GM18858 (cell line): ENCODE measurements at regions not wholly inside any gene's neighbourhood (a gene's known extent, or its start where the extent isn't known, plus 50 kb on each side); places are given as distances from the start of the nearest gene placed in this dataset.
A peak's percentile ranks its signal among the peaks of the same experiment; 100 is the strongest.
"Not testable (repeated sequence)": the region's sequence is repeated elsewhere in the genome, so short reads cannot be mapped to it uniquely, and the experiment has no call there.

ENCODE experiments used
- ATAC-seq: cut with Tn5 transposase; IDR thresholded peaks from one replicate; pipeline ENCODE4 v1.9.1; 2021; ENCODE audit not compliant: unreplicated experiment

GRCh38 chr6:76574746-76575145 lies 502.3 kb upstream of the IMPG1 start:
- no peak for ATAC-seq

GRCh38 chr6:76565932-76566331 lies 493.5 kb upstream of the IMPG1 start:
- no peak for ATAC-seq

GRCh38 chr6:76562371-76562770 lies 489.9 kb upstream of the IMPG1 start:
- ATAC-seq, result not testable (repeated sequence)

DNA sequence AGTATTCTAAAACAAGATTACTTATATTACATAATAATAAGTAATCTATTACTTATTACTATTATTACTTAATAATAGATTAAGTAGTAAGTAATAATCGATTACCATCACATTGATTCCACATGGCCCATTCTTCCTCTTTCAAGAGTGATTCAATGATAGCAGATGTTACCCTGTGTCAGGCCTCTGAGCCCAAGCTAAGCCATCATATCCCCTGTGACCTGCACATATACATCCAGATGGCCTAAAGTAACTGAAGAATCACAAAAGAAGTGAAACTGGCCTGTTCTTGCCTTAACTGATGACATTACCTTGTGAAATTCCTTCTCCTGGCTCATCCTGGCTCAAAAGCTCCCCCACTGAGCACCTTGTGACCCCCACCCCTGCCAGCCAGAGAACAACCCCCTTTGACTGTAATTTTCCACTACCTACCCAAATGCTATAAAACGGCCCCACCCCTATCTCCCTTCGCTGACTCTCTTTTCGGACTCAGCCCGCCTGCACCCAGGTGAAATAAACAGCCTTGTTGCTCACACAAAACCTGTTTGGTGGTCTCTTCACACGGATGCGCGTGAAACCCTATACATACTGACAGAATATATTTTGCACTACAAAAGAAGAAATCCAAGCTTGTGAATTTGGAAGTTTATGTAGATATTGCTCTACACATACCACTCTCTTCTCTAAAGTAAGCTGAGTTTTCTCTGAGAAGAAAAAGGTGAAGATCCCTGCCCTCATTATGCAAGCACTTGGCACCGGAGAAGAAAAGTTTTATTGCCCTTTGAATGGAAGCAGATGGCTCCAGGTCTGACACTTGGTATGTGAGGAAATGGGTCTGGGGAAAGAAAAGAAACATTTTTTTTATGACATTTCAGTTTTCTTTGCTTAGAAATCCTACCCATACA lies 488.6 kb upstream of the IMPG1 start:
- ATAC-seq, result not testable (repeated sequence)

DNA sequence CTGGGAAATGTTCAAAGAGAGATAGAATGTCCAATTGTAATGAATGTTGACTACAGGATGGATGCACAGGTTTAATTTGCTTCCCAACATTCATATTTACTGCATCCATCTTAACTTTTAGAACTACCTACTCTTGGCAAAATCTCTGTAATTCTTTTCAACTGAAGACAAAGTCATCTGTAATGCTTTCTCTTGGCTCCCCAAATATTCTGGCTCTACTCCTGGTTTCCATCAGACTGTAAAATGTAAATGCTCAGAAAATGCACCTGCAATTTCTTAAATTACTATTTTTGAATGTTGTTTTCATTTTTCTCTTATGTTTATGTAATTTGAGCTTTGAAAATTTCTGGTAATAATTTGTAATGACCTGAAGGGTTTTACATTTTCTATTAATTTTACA lies 480.8 kb upstream of the IMPG1 start:
- ATAC-seq, result no peak

DNA sequence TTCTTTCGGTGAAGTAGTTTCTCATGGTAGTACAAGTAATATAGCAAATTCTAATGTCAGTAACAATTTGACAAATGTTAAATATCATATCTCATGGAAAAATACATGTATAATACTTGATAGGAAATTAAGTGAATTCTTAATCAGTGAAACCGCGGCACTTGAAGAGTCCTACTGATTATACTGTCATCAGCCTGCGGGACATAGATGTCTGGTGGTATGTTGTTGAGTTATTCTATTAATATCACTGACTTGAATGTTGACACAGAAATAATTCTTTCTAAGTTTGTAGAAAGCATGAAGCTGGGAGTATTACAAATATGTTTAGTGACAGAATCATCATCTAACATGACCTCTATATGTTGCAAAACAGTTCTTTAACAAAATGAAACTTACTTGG lies 479.8 kb upstream of the IMPG1 start:
- no peak for ATAC-seq

GRCh38 chr6:76533661-76534060 lies 461.2 kb upstream of the IMPG1 start:
- ATAC-seq, result no peak

GRCh38 chr6:76532647-76533046 lies 460.2 kb upstream of the IMPG1 start:
- no peak for ATAC-seq

DNA sequence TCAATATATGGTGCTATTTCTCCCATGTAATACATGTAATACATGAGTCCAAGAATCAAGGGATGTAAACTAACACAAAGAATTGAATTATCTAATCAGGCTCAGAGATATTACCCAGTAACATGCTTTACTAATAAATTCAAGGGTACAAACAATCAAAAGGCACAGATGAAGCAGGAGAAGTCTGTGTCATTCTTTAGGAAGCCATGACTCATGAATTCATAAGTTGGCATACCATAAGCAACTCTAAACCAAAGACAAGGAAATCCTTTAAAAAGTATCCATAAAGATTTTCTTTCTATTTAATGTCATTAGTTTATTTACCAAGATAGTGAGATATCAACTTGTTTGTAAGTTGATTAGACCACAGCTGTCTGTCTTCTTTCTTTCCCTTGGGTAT lies 446.0 kb upstream of the IMPG1 start:
- no peak for ATAC-seq

GRCh38 chr6:76516924-76517323 lies 444.5 kb upstream of the IMPG1 start:
- no peak for ATAC-seq

DNA sequence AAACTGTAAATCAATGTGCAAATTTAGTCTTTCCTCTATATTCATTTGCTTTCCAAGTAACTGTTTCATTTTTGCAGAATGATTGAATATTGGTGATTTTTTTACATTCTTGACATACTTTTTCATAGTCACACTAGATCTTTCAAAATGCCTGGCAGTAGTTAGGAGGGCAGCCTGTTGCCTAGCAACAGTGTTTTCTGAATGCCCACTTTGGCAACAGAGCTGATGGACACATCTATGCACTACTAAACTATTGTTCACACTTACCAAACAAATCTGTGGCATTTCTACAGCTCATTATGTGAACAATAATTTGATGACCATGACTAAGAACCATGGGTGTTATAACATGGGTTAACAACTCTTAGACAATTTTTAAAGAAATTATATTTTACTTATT lies 438.0 kb upstream of the IMPG1 start:
- ATAC-seq, result no peak

GRCh38 chr6:76509397-76509796 lies 436.9 kb upstream of the IMPG1 start:
- ATAC-seq, result no peak

DNA sequence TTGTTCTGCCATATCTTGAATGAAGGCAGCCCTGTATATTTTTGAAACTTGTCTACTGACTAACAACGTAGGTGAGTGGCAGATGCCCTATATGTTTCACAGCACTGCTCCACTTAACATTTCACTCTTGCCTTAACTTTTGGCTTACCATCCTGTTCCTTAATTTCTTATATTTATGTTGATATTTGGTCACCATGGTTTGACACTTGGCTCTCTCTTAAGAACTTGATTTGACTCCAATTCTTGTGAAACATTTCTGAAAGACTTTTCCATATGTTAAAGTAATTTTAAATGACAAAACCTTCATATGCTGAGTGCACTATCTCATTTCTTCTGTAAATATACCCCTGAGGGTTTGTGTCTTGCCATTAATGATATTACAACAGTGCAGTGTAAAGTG lies 434.3 kb upstream of the IMPG1 start:
- ATAC-seq, result no peak

GRCh38 chr6:76495909-76496308 lies 423.4 kb upstream of the IMPG1 start:
- ATAC-seq, result no peak

DNA sequence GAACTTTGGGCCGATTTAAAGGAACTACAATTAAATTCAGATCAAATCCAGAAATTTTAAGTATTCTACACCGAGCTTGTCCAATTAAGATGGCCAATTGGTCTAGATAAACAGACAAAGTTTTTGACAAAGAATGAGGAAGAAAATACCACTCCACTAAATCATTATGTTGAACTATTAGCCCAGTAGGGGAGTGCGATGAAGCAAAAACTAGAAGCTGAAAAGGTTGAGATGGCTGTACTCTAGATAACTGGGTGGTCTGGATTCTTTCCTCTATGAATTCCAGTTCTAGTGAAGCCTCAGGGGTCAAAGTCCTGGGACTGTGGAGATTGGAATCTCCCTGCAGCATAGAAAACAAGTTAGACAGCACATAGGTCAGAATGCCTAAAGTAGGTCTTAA lies 418.9 kb upstream of the IMPG1 start:
- ATAC-seq, result not testable (repeated sequence)

- no peak for ATAC-seq
These were observed 418.0 kb upstream of the IMPG1 start for GRCh38 chr6:76490456-76490855.

- no peak for ATAC-seq
These were observed 408.6 kb upstream of the IMPG1 start for GRCh38 chr6:76481101-76481500.

DNA sequence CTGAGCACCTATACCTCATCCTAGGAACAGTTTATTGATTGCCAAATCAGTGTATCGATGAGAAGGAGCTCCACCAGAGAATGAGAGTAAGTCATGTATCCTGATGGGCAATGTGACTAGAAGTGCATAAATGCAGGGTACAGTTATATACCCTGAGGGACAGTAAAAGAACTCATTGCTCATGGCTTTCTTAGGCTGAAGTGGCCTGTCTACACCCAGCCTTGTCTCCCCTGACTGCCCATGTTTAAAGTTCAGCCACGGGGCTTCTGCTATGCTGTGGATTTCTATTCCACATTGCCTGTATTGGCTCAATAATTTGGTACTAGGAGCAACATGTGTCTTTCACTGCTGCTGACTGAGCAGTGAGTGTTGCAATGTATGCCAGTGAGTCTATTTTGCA lies 400.4 kb upstream of the IMPG1 start:
- ATAC-seq, result no peak

DNA sequence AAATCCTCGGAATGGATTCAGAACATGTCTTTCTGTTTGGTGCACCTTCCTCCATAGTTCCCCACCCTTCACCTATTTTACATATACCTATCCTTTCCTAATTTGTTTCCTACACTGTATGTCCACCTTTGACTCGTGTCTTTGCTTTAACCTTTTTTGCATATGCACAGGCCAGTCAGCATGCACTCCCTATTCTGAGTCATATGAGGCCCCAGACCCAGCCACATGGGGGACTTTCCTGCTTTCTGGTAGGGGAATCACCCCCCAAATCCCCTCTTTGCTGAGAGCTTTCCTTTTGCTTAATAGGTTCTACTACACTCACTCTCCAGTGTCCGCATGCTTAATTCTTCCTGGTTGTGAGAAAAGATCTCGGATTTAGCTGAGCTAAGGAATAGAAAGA lies 393.8 kb upstream of the IMPG1 start:
- no peak for ATAC-seq

- ATAC-seq, result peak; percentile 59
These were observed 392.9 kb upstream of the IMPG1 start for GRCh38 chr6:76465410-76465809.

DNA sequence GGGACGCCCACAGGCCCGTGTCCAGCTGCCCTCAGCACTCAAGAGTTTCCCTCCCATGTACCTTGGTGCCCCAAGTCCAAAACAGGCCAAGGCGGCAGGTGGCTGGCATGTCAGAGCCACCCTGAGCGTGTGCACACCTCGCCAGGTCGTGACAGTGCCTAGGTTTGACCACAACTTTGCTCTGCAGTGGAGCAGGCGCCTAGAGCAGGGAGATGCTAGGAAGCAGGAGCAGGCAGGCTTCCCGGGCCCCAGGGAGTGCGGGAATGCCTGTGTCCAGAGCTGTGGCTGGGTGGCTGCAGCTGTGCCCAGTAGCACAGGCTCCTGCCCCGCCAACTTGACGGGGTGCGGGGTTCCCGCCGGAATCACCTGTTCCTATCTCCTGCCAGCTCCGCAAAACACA lies 380.8 kb upstream of the IMPG1 start:
- no peak for ATAC-seq

- no peak for ATAC-seq
These were observed 379.7 kb upstream of the IMPG1 start for GRCh38 chr6:76451926-76452709.
